Activated naive CD8-positive, alpha-beta T cell treated with anti-CD3 and anti-CD28 coated beads for 36 hours (primary cell): ENCODE measurements at regions not wholly inside any gene's neighbourhood (a gene's known extent, or its start where the extent isn't known, plus 50 kb on each side); places are given as distances from the start of the nearest gene placed in this dataset.

ENCODE experiments used
- DNase-seq: peaks from one replicate; pipeline ENCODE4 v3.0.0; 2021
- H3K27ac Mint-ChIP-seq: one replicate; pipeline ENCODE4 v1.8.0; 2022; ENCODE audit warnings: mild to moderate bottlenecking, moderate library complexity, mixed read lengths
- H3K27me3 Mint-ChIP-seq: one replicate; pipeline ENCODE4 v1.8.0; 2022; ENCODE audit warnings: mild to moderate bottlenecking, mixed read lengths
- H3K36me3 Mint-ChIP-seq: one replicate; pipeline ENCODE4 v1.8.0; 2021; ENCODE audit warnings: mild to moderate bottlenecking, mixed read lengths
- H3K4me1 Mint-ChIP-seq: one replicate; pipeline ENCODE4 v1.8.0; 2021; ENCODE audit warnings: mixed read lengths
- H3K4me3 Mint-ChIP-seq: one replicate; pipeline ENCODE4 v1.8.0; 2022; ENCODE audit warnings: mild to moderate bottlenecking, moderate library complexity, mixed read lengths
- H3K9me3 Mint-ChIP-seq: one replicate; pipeline ENCODE4 v1.8.0; 2022; ENCODE audit warnings: mixed read lengths

GRCh38 chr5:173667702-173668101 is 51.3 kb upstream of the BOD1 start:
- H3K27me3 Mint-ChIP-seq: peaks cover 4% of the 10 kb centered on the region
- no peak overlapping the region for H3K27ac Mint-ChIP-seq
- DNase-seq: no peak
- no peaks in the 10 kb centered on the region for H3K36me3 Mint-ChIP-seq
- H3K4me3 Mint-ChIP-seq: no peak overlapping the region
- no peaks in the 10 kb centered on the region for H3K9me3 Mint-ChIP-seq
- no peaks in the 10 kb centered on the region for H3K4me1 Mint-ChIP-seq

- Mint-ChIP-seq H3K36me3 (no peaks in the 10 kb centered on the region), H3K9me3 (no peaks in the 10 kb centered on the region), H3K4me3 (no peak overlapping the region), H3K27me3 (peaks cover 4% of the 10 kb centered on the region), H3K27ac (no peak overlapping the region), H3K4me1 (no peaks in the 10 kb centered on the region)
- DNase-seq: no peak
Observed at GRCh38 chr5:173668245-173668800, 51.9 kb upstream of the BOD1 start.

DNA sequence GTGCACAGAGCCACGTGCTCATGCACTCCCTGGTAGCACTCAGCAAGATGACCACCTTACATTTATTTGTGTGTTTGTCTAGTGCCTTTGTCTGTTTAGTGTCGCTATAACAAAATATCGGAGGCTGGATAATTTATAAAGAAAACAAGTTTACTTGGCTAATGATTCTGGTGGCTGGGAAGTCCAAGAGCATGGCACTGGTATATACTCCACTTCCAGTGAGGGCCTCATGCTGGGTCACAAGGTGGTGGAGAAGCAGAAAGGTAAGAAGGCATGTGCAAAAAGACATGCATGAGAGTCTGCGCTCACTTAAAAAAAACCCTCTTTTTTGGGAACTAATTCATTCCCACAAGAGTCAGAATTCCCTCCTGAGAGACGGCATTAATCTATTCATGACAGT is 52.5 kb upstream of the BOD1 start:
- H3K27ac Mint-ChIP-seq: no peak overlapping the region
- H3K9me3 Mint-ChIP-seq: no peaks in the 10 kb centered on the region
- H3K4me3 Mint-ChIP-seq: no peak overlapping the region
- peaks cover 4% of the 10 kb centered on the region for H3K27me3 Mint-ChIP-seq
- DNase-seq: no peak
- H3K4me1 Mint-ChIP-seq: no peaks in the 10 kb centered on the region
- peaks cover 2% of the 10 kb centered on the region for H3K36me3 Mint-ChIP-seq

GRCh38 chr5:173669483-173669882 is 53.0 kb upstream of the BOD1 start:
- H3K36me3 Mint-ChIP-seq: peaks cover 2% of the 10 kb centered on the region
- H3K9me3 Mint-ChIP-seq: peaks cover 4% of the 10 kb centered on the region
- no peaks in the 10 kb centered on the region for H3K4me1 Mint-ChIP-seq
- no peak overlapping the region for H3K27ac Mint-ChIP-seq
- peaks cover 4% of the 10 kb centered on the region for H3K27me3 Mint-ChIP-seq
- H3K4me3 Mint-ChIP-seq: no peak overlapping the region
- DNase-seq: no peak

DNA sequence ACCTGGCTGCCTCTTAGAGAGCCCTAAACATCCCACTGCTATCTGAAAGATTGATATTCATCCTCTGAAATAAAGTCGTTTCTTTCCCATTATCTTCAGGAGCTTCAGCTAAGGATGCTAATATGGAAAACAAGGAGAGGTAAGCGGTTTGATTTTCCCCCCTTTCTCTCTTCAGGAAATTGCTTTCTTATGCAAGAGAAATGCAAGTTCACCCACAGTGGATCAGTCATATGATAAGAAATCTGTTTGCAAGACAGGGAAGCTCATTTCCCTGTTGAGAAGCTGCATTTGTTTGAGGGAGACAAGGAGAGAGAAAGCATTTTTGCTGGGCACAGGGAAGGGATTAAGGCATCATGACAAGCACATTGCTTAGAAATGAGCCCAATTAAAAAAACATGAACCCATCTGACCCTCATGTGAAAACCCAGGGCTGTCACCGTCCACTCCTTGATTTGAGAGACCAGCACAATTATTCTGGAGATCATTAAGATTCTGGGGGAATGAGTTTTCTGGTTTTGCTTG is 53.7 kb upstream of the BOD1 start:
- DNase-seq: no peak
- Mint-ChIP-seq H3K27ac (no peak overlapping the region), H3K4me1 (no peaks in the 10 kb centered on the region), H3K36me3 (peaks cover 2% of the 10 kb centered on the region), H3K4me3 (no peak overlapping the region), H3K9me3 (peaks cover 4% of the 10 kb centered on the region), H3K27me3 (peaks cover 4% of the 10 kb centered on the region)

GRCh38 chr5:173670791-173671120 is 54.3 kb upstream of the BOD1 start:
- Mint-ChIP-seq H3K27me3 (peaks cover 4% of the 10 kb centered on the region), H3K4me1 (no peaks in the 10 kb centered on the region), H3K9me3 (peaks cover 7% of the 10 kb centered on the region), H3K36me3 (peaks cover 2% of the 10 kb centered on the region), H3K27ac (no peak overlapping the region), H3K4me3 (no peak overlapping the region)
- no peak for DNase-seq

GRCh38 chr5:173671121-173671949 is 54.9 kb upstream of the BOD1 start:
- Mint-ChIP-seq H3K36me3 (peaks cover 2% of the 10 kb centered on the region), H3K9me3 (peaks cover 7% of the 10 kb centered on the region), H3K4me3 (no peak overlapping the region), H3K4me1 (no peaks in the 10 kb centered on the region), H3K27me3 (peaks cover 4% of the 10 kb centered on the region), H3K27ac (no peak overlapping the region)
- no peak for DNase-seq

- DNase-seq: no peak
- no peak overlapping the region for H3K27ac Mint-ChIP-seq
- H3K4me3 Mint-ChIP-seq: no peak overlapping the region
- H3K9me3 Mint-ChIP-seq: peaks cover 7% of the 10 kb centered on the region
- no peaks in the 10 kb centered on the region for H3K4me1 Mint-ChIP-seq
- peaks cover 2% of the 10 kb centered on the region for H3K36me3 Mint-ChIP-seq
- peaks cover 4% of the 10 kb centered on the region for H3K27me3 Mint-ChIP-seq
Observed at GRCh38 chr5:173672166-173672565, 55.7 kb upstream of the BOD1 start.

DNA sequence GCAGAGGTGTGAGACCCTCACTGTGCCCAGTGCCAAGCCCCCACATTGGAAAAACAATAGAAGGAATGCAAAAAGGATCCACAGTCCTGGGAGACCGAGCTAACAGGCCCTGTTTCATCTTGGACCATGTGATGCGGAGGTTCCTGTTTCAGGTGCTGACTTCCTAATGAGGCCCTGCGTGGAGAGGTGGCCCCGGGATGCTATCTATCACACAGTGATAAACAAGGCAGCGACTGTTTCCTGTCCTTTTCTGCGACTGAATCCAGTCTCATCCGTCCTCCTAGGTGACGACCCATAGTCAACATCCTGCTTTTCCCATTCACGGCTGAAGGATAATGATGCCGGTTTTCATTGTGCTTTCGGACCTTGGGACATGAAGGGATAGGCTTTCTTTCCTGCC is 56.4 kb upstream of the BOD1 start:
- H3K9me3 Mint-ChIP-seq: peaks cover 7% of the 10 kb centered on the region
- H3K36me3 Mint-ChIP-seq: peaks cover 2% of the 10 kb centered on the region
- H3K4me3 Mint-ChIP-seq: no peak overlapping the region
- H3K27ac Mint-ChIP-seq: no peak overlapping the region
- peaks cover 4% of the 10 kb centered on the region for H3K27me3 Mint-ChIP-seq
- no peaks in the 10 kb centered on the region for H3K4me1 Mint-ChIP-seq
- no peak for DNase-seq

- H3K9me3 Mint-ChIP-seq: peaks cover 7% of the 10 kb centered on the region
- peaks cover 2% of the 10 kb centered on the region for H3K36me3 Mint-ChIP-seq
- peaks cover 4% of the 10 kb centered on the region for H3K27me3 Mint-ChIP-seq
- no peaks in the 10 kb centered on the region for H3K4me1 Mint-ChIP-seq
- no peak overlapping the region for H3K4me3 Mint-ChIP-seq
- no peak overlapping the region for H3K27ac Mint-ChIP-seq
- no peak for DNase-seq
Observed at GRCh38 chr5:173673295-173674101, 57.0 kb upstream of the BOD1 start.

DNA sequence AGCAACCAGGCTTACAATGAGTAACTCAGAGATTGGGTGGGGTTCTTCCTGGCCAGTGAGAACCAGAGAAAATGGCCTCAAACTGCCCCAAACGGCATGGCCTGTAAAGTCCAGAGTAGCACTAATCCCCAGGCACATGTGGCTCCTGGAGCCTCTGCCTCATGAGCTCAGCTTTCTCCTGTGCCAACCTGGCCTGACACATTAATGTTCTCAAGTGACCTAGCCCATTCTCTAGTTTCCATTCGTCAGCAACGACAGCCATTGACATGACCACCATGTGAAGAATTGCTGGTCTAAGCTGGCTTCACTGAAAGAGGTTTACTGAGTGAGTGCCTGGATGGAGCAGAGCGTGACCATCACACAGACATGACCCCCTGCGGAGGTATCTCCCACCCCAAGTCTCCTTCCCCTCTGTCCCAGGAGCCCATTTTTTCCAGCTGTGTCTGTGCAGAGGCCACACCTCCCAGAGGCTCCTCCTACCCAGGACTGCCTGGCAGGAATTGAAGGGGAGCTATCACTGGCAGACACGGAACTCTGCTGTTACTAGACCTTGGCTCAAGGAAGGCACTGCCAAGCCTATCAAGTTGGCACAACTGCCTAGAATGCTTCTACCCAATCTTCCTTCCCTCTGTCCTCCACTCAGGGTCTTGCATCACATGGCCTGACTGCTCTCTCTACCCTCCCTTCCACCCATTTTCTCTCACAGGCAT is 59.0 kb upstream of the BOD1 start:
- Mint-ChIP-seq H3K9me3 (peaks cover 7% of the 10 kb centered on the region), H3K4me3 (no peak overlapping the region), H3K27ac (no peak overlapping the region), H3K4me1 (no peaks in the 10 kb centered on the region), H3K36me3 (peaks cover 2% of the 10 kb centered on the region), H3K27me3 (peaks cover 4% of the 10 kb centered on the region)
- DNase-seq: no peak

GRCh38 chr5:173676375-173676774 is 59.9 kb upstream of the BOD1 start:
- H3K9me3 Mint-ChIP-seq: peaks cover 7% of the 10 kb centered on the region
- no peak for DNase-seq
- peaks cover 2% of the 10 kb centered on the region for H3K36me3 Mint-ChIP-seq
- no peak overlapping the region for H3K4me3 Mint-ChIP-seq
- H3K27ac Mint-ChIP-seq: no peak overlapping the region
- peaks cover 4% of the 10 kb centered on the region for H3K27me3 Mint-ChIP-seq
- H3K4me1 Mint-ChIP-seq: no peaks in the 10 kb centered on the region

GRCh38 chr5:173677125-173677672 is 60.7 kb upstream of the BOD1 start:
- DNase-seq: no peak
- H3K36me3 Mint-ChIP-seq: peaks cover 2% of the 10 kb centered on the region
- H3K27ac Mint-ChIP-seq: no peak overlapping the region
- H3K27me3 Mint-ChIP-seq: no peaks in the 10 kb centered on the region
- H3K4me3 Mint-ChIP-seq: no peak overlapping the region
- H3K9me3 Mint-ChIP-seq: peaks cover 7% of the 10 kb centered on the region
- H3K4me1 Mint-ChIP-seq: no peaks in the 10 kb centered on the region

- H3K27me3 Mint-ChIP-seq: no peaks in the 10 kb centered on the region
- H3K27ac Mint-ChIP-seq: no peak overlapping the region
Observed at GRCh38 chr5:173679909-173680630, 63.6 kb upstream of the BOD1 start.

More at GRCh38 chr5:173679909-173680630, 63.6 kb upstream of the BOD1 start:
- Mint-ChIP-seq H3K9me3 (peaks cover 3% of the 10 kb centered on the region), H3K4me1 (no peaks in the 10 kb centered on the region), H3K4me3 (no peak overlapping the region), H3K36me3 (no peaks in the 10 kb centered on the region)
- DNase-seq: no peak
